HepG2 (cell line): ENCODE measurements at regions not wholly inside any gene's neighbourhood (a gene's known extent, or its start where the extent isn't known, plus 50 kb on each side); places are given as distances from the start of the nearest gene placed in this dataset.

ENCODE experiments used
- ATAC-seq: fragments of 200-7000 bp; cut with Tn5 transposase; 3 replicates; pipeline ENCODE4 v1.9.1; 2020; ENCODE audit warnings: mild to moderate bottlenecking, moderate library complexity
- BruUV-seq: library from RNA; stranded (reverse); fragments of 400-500 nt; replicated peaks from 2 replicates; lab custom pipeline; 2021; lab: Mats Ljungman, UMichigan
- CTCF ChIA-PET: fragments of 300-600 bp; formaldehyde crosslinking; extraction: SDS; loops from one replicate; lab custom pipeline; 2021; ENCODE audit warnings: low total read pairs, inconsistent platforms, low intra/inter-chr PET ratio; lab: Yijun Ruan, JAX
- POLR2A ChIA-PET: fragments of 350-600 bp; sonication (Branson Sonifier 250); formaldehyde crosslinking; loops from one replicate; lab custom pipeline; 2020; ENCODE audit warnings: antibody characterized with exemption, inconsistent platforms; lab: Yijun Ruan, JAX
- DNase-seq: peaks from one replicate; pipeline ENCODE4 v3.0.0-alpha.2; 2015; ENCODE audit warnings: low spot score
- FAIRE-seq: peaks from 3 replicates; lab custom pipeline; 2011; peaks lifted over from hg19 to GRCh38; lab: Jason Lieb, UNC
- H2AFZ ChIP-seq: one replicate; pipeline ENCODE4 v1.6.1; 2011; ENCODE audit warnings: low read length, inconsistent platforms
- H3K27ac ChIP-seq: fragments of 300-600 bp; 3 replicates; pipeline ENCODE4 v1.8.0; 2011; ENCODE audit warnings: mixed run types, mild to moderate bottlenecking, mixed read lengths, low read length, inconsistent platforms; ENCODE audit not compliant: insufficient read depth; ENCODE audit errors: extremely low read length
- H3K27me3 ChIP-seq, 2 experiments: fragments of 200-600 bp in 1 of 2; 2 replicates in 1 of 2; 3 replicates in 1 of 2; pipeline versions ENCODE4 v1.6.0 to v1.8.0; 2011; ENCODE audit warnings: low read length in 2 of 2, mild to moderate bottlenecking in 2 of 2, moderate library complexity in 2 of 2, inconsistent platforms in 1 of 2; ENCODE audit not compliant: insufficient read depth in 2 of 2, control insufficient read depth in 1 of 2
- H3K36me3 ChIP-seq, 2 experiments: fragments of 200-600 bp in 1 of 2; replicated peaks in 1 of 2; 2 replicates in 1 of 2; 3 replicates in 1 of 2; pipeline versions ENCODE4 v1.5.1 to v1.8.0; 2011; ENCODE audit warnings: low read length in 2 of 2, inconsistent platforms in 1 of 2; ENCODE audit not compliant: insufficient read depth in 2 of 2, control insufficient read depth in 1 of 2
- H3K4me1 ChIP-seq: 2 replicates; pipeline ENCODE4 v1.5.1; 2012; ENCODE audit warnings: low read length, inconsistent platforms; ENCODE audit not compliant: insufficient read depth
- H3K4me2 ChIP-seq: 2 replicates; pipeline ENCODE4 v1.6.0; 2011; ENCODE audit warnings: low read depth, low read length, inconsistent platforms
- H3K4me3 ChIP-seq, 3 experiments: fragments of 200-600 bp in 1 of 3; sonication (generic), shearing (Covaris generic) in 1 of 3; replicated peaks in 1 of 3; 2 replicates each; pipeline ENCODE4 v1.5.1; 2011 to 2016; ENCODE audit warnings: low read length in 3 of 3, inconsistent platforms in 2 of 3, low read depth in 2 of 3, mild to moderate bottlenecking in 2 of 3, control low read depth in 1 of 3, mixed read lengths in 1 of 3; ENCODE audit not compliant: insufficient read depth in 1 of 3
- H3K79me2 ChIP-seq: one replicate; pipeline ENCODE4 v1.6.1; 2011; ENCODE audit warnings: low read length, inconsistent platforms; ENCODE audit not compliant: insufficient read depth
- H3K9ac ChIP-seq: 2 replicates; pipeline ENCODE4 v1.6.0; 2011; ENCODE audit warnings: mild to moderate bottlenecking, low read depth, low read length, inconsistent platforms; ENCODE audit not compliant: insufficient read depth
- H3K9me3 ChIP-seq: 2 replicates; pipeline ENCODE4 v1.5.1; 2012; ENCODE audit warnings: mild to moderate bottlenecking, low read length
- H4K20me1 ChIP-seq: 2 replicates; pipeline ENCODE4 v1.6.0; 2011; ENCODE audit warnings: inconsistent platforms, mild to moderate bottlenecking, low read length, moderate library complexity; ENCODE audit not compliant: insufficient read depth
- CREB1 ChIP-seq, 2 experiments: fragments of 450-650 bp in 1 of 2; IDR thresholded peaks; 2 replicates each; pipeline ENCODE4 v1.6.1; 2016 to 2017; ENCODE audit warnings: control low read depth in 1 of 2, mild to moderate bottlenecking in 1 of 2, missing compliant biosample characterization in 1 of 2, missing genetic modification characterization in 1 of 2
- FOXP4 ChIP-seq: sonication (generic); formaldehyde crosslinking; IDR thresholded peaks from 2 replicates; pipeline ENCODE4 v1.4.0; 2020; ENCODE audit warnings: missing genetic modification reagents
- LCORL ChIP-seq, 2 experiments: fragments of 450-650 bp in 1 of 2; sonication (generic) in 1 of 2; formaldehyde crosslinking in 1 of 2; IDR thresholded peaks; 2 replicates each; pipeline versions ENCODE4 v1.5.0 to v1.6.1; 2017 to 2020; ENCODE audit warnings: antibody characterized with exemption in 1 of 2, missing genetic modification reagents in 1 of 2
- PCBP1 ChIP-seq: fragments of 200-400 bp; formaldehyde crosslinking; IDR thresholded peaks from 2 replicates; pipeline ENCODE4 v1.6.1; 2017; ENCODE audit warnings: mild to moderate bottlenecking, low read depth, low read length, borderline replicate concordance
- RERE ChIP-seq: IDR thresholded peaks from 2 replicates; pipeline ENCODE4 v1.6.1; 2016; ENCODE audit warnings: low read depth, missing genetic modification reagents, missing compliant biosample characterization
- ZBTB34 ChIP-seq: sonication (generic); formaldehyde crosslinking; IDR thresholded peaks from 2 replicates; pipeline ENCODE4 v1.8.0; 2022; ENCODE audit warnings: mild to moderate bottlenecking, missing genetic modification reagents
- WGBS: methylation state at CpG from one replicate; pipeline ENCODE4 v1.1.6; 2017; ENCODE audit warnings: low lambda C conversion rate; 5-methylcytosine and 5-hydroxymethylcytosine counted together
- in situ Hi-C: cut with HindIII; loops from 2 replicates; pipeline ENCODE4 v1.10.0; 2017; ENCODE audit warnings: low pct_unique_long_range_greater_than_20kb; ENCODE audit not compliant: extremely low pct_ligation_motif_present
- intact Hi-C: fragments of 100-400 bp; cut with micrococcal nuclease; formaldehyde crosslinking; loops from one replicate; pipeline ENCODE4 v1.10.0; 2022; ENCODE audit not compliant: unreplicated experiment

- TF ChIP-seq RERE (CRISPR knock-in tag) (no peak), PCBP1 (no peak), FOXP4 (CRISPR knock-in tag) (no peak), LCORL (IDR thresholded peaks at IDR 0.05) (no peak), LCORL (CRISPR knock-in tag; IDR thresholded peaks at IDR 0.05) (no peak)
These were observed 138.0 kb downstream of the MAP3K7 start (continued) for GRCh38 chr6:90448836-90449235.

GRCh38 chr6:90446164-90446563 is 140.7 kb downstream of the MAP3K7 start:
- TF ChIP-seq CREB1 (IDR thresholded peaks at IDR 0.05) = 0 out of 2 replicates have a peak, but pooled peaks have one; percentile 33
- no peak for TF ChIP-seq CREB1 (CRISPR knock-in tag; IDR thresholded peaks at IDR 0.05)
- no peak for TF ChIP-seq ZBTB34 (CRISPR knock-in tag)
- Histone ChIP-seq H3K9me3 (no peaks in the 10 kb centered on the region), H3K79me2 (no peaks in the 10 kb centered on the region), H4K20me1 (no peaks in the 10 kb centered on the region), H3K27ac (no peak overlapping the region), H2AFZ (no peak overlapping the region), H3K27me3 (peaks cover 0 to 6% of the 10 kb centered on the region in 2 experiments; a peak in 2 of 5 replicates), H3K4me2 (no peak overlapping the region), H3K36me3 (no peaks in the 10 kb centered on the region), H3K4me1 (no peaks in the 10 kb centered on the region), H3K4me3 (no peak overlapping the region), H3K9ac (no peak overlapping the region)
- no TSS peak for BruUV-seq
- ATAC-seq (no peak), FAIRE-seq (no peak), DNase-seq (no peak)
- POLR2A ChIA-PET = no interaction called here
- intact Hi-C loops = no loop called here
- 6% methylated on average over 2 of the region's 2 CpGs for WGBS
- in situ Hi-C loops = no loop called here
- CTCF ChIA-PET = no interaction called here
